Tibial nerve (tissue), 4 donors: ENCODE measurements at regions not wholly inside any gene's neighbourhood (a gene's known extent, or its start where the extent isn't known, plus 50 kb on each side); places are given as distances from the start of the nearest gene placed in this dataset.
"Not testable (repeated sequence)": the region's sequence is repeated elsewhere in the genome, so short reads cannot be mapped to it uniquely, and the experiment has no call there.

ENCODE experiments used
- DNase-seq, 2 donors: peaks; one replicate each; pipeline ENCODE4 v3.0.0-alpha.2; 2019; ENCODE audit warnings: low spot score in 2 of 2
- H3K27ac ChIP-seq, 4 donors: fragments of 200-600 bp; sonication (generic) in 3 of 4; one replicate each; pipeline ENCODE4 v1.5.1; 2017 to 2019; ENCODE audit warnings: mild to moderate bottlenecking in 1 of 4
- H3K27me3 ChIP-seq, 2 donors: fragments of 200-600 bp; sonication (generic) in 1 of 2; one replicate each; pipeline versions ENCODE4 v1.5.1 to v1.6.0; 2017 to 2019
- H3K36me3 ChIP-seq, 3 donors: fragments of 200-600 bp; sonication (generic); one replicate each; pipeline ENCODE4 v1.5.1; 2018 to 2019
- H3K4me1 ChIP-seq, 4 donors: fragments of 200-600 bp; sonication (generic) in 3 of 4; one replicate each; pipeline ENCODE4 v1.5.1; 2017 to 2019
- H3K4me3 ChIP-seq, 4 donors: fragments of 200-600 bp; sonication (generic) in 3 of 4; one replicate each; pipeline ENCODE4 v1.5.1; 2017 to 2019; ENCODE audit warnings: mild to moderate bottlenecking in 1 of 4, moderate library complexity in 1 of 4
- H3K9me3 ChIP-seq, 4 donors: fragments of 200-600 bp; sonication (generic) in 3 of 4; one replicate each; pipeline ENCODE4 v1.5.1; 2017 to 2019
- EP300 ChIP-seq, 2 donors: sonication (generic); formaldehyde crosslinking; IDR thresholded peaks; one replicate each; pipeline ENCODE4 v1.6.1; 2017; ENCODE audit warnings: antibody characterized with exemption in 2 of 2, mild to moderate bottlenecking in 1 of 2
- POLR2A ChIP-seq, 2 donors: fragments of 450-650 bp; IDR thresholded peaks; one replicate each; pipeline ENCODE4 v1.6.1; 2017; ENCODE audit warnings: antibody characterized with exemption in 2 of 2, mild to moderate bottlenecking in 2 of 2, moderate library complexity in 2 of 2
- WGBS, 2 donors: methylation state at CpG; one replicate each; pipeline ENCODE4 v1.1.5; 2018; 5-methylcytosine and 5-hydroxymethylcytosine counted together
- TF ChIP-seq, protein P1 (sequence below), 5 experiments: fragments of 200-600 bp in 3 of 5; fragments of 450-650 bp in 2 of 5; sonication (generic) in 3 of 5; IDR thresholded peaks; one replicate each; pipeline ENCODE4 v1.5.1; 2016 to 2019; ENCODE audit warnings: antibody characterized with exemption in 5 of 5, mild to moderate bottlenecking in 3 of 5, moderate library complexity in 2 of 5

DNA sequence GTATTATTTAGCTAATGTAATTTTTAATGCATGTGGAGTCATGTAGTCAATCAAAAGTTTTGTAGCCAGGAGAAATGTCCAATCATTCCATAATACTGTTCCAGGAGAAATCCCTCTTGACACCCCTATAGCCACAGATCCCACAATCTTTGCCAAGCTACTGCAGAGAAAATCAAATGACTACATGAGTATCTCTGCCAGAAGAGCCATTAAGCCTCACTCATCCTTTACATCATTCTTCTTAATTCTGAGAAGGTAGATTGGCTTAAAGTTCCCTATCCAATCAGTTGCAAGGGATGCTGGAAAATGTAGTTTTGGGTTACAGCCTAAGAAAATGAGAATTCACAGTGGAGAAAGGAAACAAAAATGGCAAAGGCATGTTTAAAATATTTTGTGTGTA, 502.1 kb downstream of the ZBBX start:
- DNase-seq: no peak
- H3K27ac ChIP-seq: no peak overlapping the region
- no peaks in the 10 kb centered on the region for H3K9me3 ChIP-seq
- H3K4me1 ChIP-seq: no peaks in the 10 kb centered on the region
- no peak overlapping the region for H3K4me3 ChIP-seq
- no peaks in the 10 kb centered on the region for H3K36me3 ChIP-seq
- no peak for TF ChIP-seq POLR2A (IDR thresholded peaks at IDR 0.05)
- H3K27me3 ChIP-seq: no peaks in the 10 kb centered on the region

DNA sequence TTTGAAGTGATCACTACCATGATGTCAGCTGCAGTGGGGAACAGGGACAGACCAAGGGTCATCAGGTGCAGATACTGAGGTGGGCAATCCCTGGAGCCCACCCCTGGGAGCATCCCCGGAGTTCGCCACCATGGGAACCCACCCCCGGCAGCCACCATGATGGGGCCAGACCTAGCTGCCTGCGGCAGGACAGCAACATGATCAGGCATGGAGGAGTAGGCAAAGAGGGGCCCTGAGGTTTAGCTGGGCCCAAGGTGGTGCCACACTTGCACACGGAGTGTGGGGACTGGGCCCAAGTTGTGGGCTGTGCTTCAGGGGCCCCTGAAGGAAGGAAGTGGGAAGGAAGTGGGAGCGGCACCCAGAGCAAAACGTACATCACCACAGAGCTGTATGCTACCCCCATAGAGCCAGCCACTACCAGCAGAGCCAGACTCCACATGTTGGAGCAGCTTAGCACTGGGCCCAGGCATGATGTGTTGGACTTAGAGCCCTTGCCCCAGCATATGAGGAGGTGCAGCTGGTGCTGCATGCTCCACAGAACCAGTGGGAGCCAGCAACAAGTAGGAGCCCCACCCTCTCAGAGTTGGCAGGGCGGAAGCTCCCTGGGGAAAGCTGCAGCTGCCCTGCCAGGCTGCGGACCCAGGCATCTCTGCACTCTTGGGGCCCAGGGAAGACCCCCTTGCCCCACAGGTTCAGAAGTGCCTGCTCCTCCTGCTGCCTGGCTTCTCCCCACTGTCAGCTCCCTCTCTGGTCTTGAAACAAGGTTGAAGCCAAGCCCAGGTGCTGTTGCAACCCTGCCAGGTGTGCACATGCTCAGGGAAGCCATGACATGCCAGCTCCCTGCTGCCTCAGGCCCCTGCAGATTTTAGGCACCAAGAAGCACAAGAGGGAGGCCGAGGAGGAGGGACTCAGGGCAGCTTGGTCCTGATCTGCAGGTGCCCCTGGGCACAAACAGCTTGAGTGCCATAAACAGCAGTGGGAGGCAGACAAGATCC, 515.3 kb downstream of the ZBBX start:
- Histone ChIP-seq H3K36me3 (no peaks in the 10 kb centered on the region), H3K27me3 (no peaks in the 10 kb centered on the region), H3K9me3 (peaks cover 0 to 13% (median 0%) of the 10 kb centered on the region in 4 donors), H3K4me1 (no peaks in the 10 kb centered on the region), H3K4me3 (no peak overlapping the region), H3K27ac (no peak overlapping the region)
- 84 to 94% methylated on average over 7 to 10 of the region's 10 CpGs for WGBS, 2 donors
- no peak for DNase-seq
- TF ChIP-seq POLR2A (IDR thresholded peaks at IDR 0.05): no peak
- no peak for TF ChIP-seq EP300 (IDR thresholded peaks at IDR 0.05)
- TF ChIP-seq, protein P1, sequence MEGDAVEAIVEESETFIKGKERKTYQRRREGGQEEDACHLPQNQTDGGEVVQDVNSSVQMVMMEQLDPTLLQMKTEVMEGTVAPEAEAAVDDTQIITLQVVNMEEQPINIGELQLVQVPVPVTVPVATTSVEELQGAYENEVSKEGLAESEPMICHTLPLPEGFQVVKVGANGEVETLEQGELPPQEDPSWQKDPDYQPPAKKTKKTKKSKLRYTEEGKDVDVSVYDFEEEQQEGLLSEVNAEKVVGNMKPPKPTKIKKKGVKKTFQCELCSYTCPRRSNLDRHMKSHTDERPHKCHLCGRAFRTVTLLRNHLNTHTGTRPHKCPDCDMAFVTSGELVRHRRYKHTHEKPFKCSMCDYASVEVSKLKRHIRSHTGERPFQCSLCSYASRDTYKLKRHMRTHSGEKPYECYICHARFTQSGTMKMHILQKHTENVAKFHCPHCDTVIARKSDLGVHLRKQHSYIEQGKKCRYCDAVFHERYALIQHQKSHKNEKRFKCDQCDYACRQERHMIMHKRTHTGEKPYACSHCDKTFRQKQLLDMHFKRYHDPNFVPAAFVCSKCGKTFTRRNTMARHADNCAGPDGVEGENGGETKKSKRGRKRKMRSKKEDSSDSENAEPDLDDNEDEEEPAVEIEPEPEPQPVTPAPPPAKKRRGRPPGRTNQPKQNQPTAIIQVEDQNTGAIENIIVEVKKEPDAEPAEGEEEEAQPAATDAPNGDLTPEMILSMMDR (IDR thresholded peaks at IDR 0.05): no peak

DNA sequence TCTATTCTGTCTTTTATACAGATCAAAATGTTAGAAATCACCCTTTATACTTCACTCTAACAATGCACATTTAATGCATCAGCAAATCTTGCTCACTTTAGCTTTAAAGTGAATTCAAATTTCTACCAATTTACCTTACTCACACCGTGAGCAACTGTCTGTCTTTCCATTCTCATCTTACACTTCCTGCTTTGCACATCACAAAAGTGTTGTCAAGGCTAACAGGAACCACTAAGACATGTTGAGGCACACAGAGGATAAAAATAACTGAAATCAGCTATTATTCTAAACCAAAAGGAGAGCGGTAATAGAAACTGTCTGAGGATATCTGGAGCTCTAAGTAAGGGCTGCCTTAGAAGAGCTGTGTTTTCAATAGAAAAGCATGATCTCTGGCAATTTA, 519.9 kb downstream of the ZBBX start:
- no peaks in the 10 kb centered on the region for H3K4me1 ChIP-seq
- H3K36me3 ChIP-seq: no peaks in the 10 kb centered on the region
- TF ChIP-seq EP300 (IDR thresholded peaks at IDR 0.05) (no peak), POLR2A (IDR thresholded peaks at IDR 0.05) (no peak)
- peaks cover 0 to 5% (median 0%) of the 10 kb centered on the region in 4 donors for H3K9me3 ChIP-seq
- no peak for DNase-seq
- WGBS, 2 donors: 70 to 77% methylated on average over 2 of the region's 2 CpGs
- no peak overlapping the region for H3K27ac ChIP-seq
- H3K4me3 ChIP-seq: no peak overlapping the region
- no peaks in the 10 kb centered on the region for H3K27me3 ChIP-seq

GRCh38 chr3:166844329-166844728, 535.8 kb downstream of the ZBBX start:
- TF ChIP-seq POLR2A (IDR thresholded peaks at IDR 0.05) (no peak), EP300 (IDR thresholded peaks at IDR 0.05) (no peak)
- TF ChIP-seq, protein P1 (IDR thresholded peaks at IDR 0.05): no peak
- no peaks in the 10 kb centered on the region for H3K4me1 ChIP-seq
- H3K27me3 ChIP-seq: no peaks in the 10 kb centered on the region
- no peak for DNase-seq
- H3K4me3 ChIP-seq: no peak overlapping the region
- H3K9me3 ChIP-seq: peaks cover 0 to 24% (median 0%) of the 10 kb centered on the region in 4 donors
- H3K27ac ChIP-seq: no peak overlapping the region
- no peaks in the 10 kb centered on the region for H3K36me3 ChIP-seq

DNA sequence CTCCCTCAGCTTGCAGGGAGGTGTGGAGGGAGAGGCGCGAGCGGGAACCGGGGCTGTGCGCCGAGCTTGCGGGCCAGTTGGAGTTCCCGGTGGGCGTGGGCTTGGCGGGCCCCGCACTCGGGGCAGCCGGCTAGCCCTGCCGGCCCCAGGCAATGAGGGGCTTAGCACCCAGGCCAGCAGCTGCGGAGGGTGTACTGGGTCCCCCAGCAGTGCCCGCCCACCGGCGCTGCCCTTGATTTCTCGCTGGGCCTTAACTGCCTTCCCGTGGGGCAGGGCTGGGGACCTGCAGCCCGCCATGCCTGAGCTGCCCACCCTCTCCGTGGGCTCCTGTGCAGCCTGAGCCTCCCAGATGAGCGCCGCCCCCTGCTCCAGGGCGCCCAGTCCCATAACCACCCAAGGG, 537.3 kb downstream of the ZBBX start:
- WGBS, 2 donors: 92 to 93% methylated on average over 10 to 18 of the region's 25 CpGs
- DNase-seq, H3K27me3 ChIP-seq, H3K4me1 ChIP-seq, H3K36me3 ChIP-seq, H3K27ac ChIP-seq, H3K4me3 ChIP-seq: not testable (repeated sequence)
- H3K9me3 ChIP-seq: peaks cover 0 to 22% (median 0%) of the 10 kb centered on the region in 4 donors

DNA sequence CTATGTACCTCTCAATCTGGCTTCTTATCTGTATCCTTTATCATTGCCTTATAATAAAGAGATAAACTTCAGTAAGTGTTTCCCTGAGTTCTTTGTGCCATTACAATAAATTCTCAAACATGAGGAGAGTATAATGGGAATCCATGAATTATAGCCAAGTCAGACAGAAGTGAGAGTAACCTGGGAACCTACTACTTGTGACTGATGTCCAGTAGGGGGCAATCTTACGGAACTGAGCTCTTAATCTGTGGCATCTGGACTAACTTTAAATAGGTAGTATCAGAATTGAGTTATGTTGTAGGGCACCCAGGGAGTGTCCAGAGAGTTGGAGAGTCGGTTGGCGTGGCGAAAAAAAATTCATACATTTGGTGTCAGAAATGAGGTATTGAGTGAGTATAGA, 542.6 kb downstream of the ZBBX start:
- 64 to 72% methylated on average over 4 of the region's 4 CpGs for WGBS, 2 donors

More for the DNA sequence above, 542.6 kb downstream of the ZBBX start:
- no peaks in the 10 kb centered on the region for H3K27me3 ChIP-seq
- TF ChIP-seq POLR2A (IDR thresholded peaks at IDR 0.05) (no peak), EP300 (IDR thresholded peaks at IDR 0.05) (no peak)
- TF ChIP-seq, protein P1 (IDR thresholded peaks at IDR 0.05): no peak
- no peak for DNase-seq
- no peaks in the 10 kb centered on the region for H3K36me3 ChIP-seq
- H3K4me3 ChIP-seq: no peak overlapping the region
- H3K9me3 ChIP-seq: peaks cover 0 to 3% (median 0%) of the 10 kb centered on the region in 4 donors
- no peaks in the 10 kb centered on the region for H3K4me1 ChIP-seq
- H3K27ac ChIP-seq: no peak overlapping the region
